ENCODE measurements at regions not wholly inside any gene's neighbourhood (a gene's known extent, or its start where the extent isn't known, plus 50 kb on each side); places are given as distances from the start of the nearest gene placed in this dataset.

GRCh38 chr6:120785459-120786086 lies 548.7 kb downstream of the TBC1D32 start:
- Histone ChIP-seq H2AFZ (ENCODE audit: low read depth, low read length) (no peak overlapping the region), H3K27ac (ENCODE audit: low read length) (no peak overlapping the region), H3F3A (ENCODE audit: insufficient read depth, low read length, poor library complexity, severe bottlenecking) (no peaks in the 10 kb centered on the region), H3K36me3 (ENCODE audit: insufficient read depth, low read length) (no peaks in the 10 kb centered on the region), H3K79me2 (replicated peaks; ENCODE audit: insufficient read depth, low read length) (no peaks in the 10 kb centered on the region), H3K27me3 (ENCODE audit: insufficient read depth, low read depth, low read length) (no peaks in the 10 kb centered on the region), H3K9ac (ENCODE audit: low read length) (no peak overlapping the region), H4K20me1 (ENCODE audit: insufficient read depth) (no peaks in the 10 kb centered on the region), H3K9me3 (ENCODE audit: low read length) (no peaks in the 10 kb centered on the region), H3K4me2 (ENCODE audit: low read length) (no peak overlapping the region), H3K4me3 (ENCODE audit: low read length) (no peak overlapping the region), H3K9me2 (ENCODE audit: insufficient read depth, low read length) (no peaks in the 10 kb centered on the region)
- no peak for TF ChIP-seq TAF1 (IDR thresholded peaks at IDR 0.05; ENCODE audit: low read depth)
- TF ChIP-seq CTCF (IDR thresholded peaks at IDR 0.05; ENCODE audit: poor library complexity, severe bottlenecking): no peak
- TF ChIP-seq EP300 (conservative IDR thresholded peaks at IDR 0.05; ENCODE audit: poor library complexity, severe bottlenecking): no peak
- no peak for TF ChIP-seq REST (IDR thresholded peaks at IDR 0.05; ENCODE audit: borderline replicate concordance)
- TF ChIP-seq POLR2AphosphoS5 (IDR thresholded peaks at IDR 0.05): no peak
- no peak for TF ChIP-seq SMC3 (conservative IDR thresholded peaks at IDR 0.05; ENCODE audit: poor library complexity)
- no peak for TF ChIP-seq MXI1 (conservative IDR thresholded peaks at IDR 0.05; ENCODE audit: poor library complexity, severe bottlenecking)
- TF ChIP-seq RAD21 (conservative IDR thresholded peaks at IDR 0.05): no peak
- no peak for TF ChIP-seq EZH2 (IDR thresholded peaks at IDR 0.05; ENCODE audit: borderline replicate concordance, insufficient read depth, low read length, poor library complexity, severe bottlenecking)

- no peaks in the 10 kb centered on the region for H3K9me2 ChIP-seq (ENCODE audit: insufficient read depth, low read length)
These were observed 554.8 kb downstream of the TBC1D32 start for GRCh38 chr6:120779441-120779840.

More at GRCh38 chr6:120779441-120779840, 554.8 kb downstream of the TBC1D32 start:
- TF ChIP-seq REST (IDR thresholded peaks at IDR 0.05; ENCODE audit: borderline replicate concordance) (no peak), SMC3 (conservative IDR thresholded peaks at IDR 0.05; ENCODE audit: poor library complexity) (no peak), CTCF (IDR thresholded peaks at IDR 0.05; ENCODE audit: poor library complexity, severe bottlenecking) (no peak), EZH2 (IDR thresholded peaks at IDR 0.05; ENCODE audit: borderline replicate concordance, insufficient read depth, low read length, poor library complexity, severe bottlenecking) (no peak), TAF1 (IDR thresholded peaks at IDR 0.05; ENCODE audit: low read depth) (no peak), MXI1 (conservative IDR thresholded peaks at IDR 0.05; ENCODE audit: poor library complexity, severe bottlenecking) (no peak), POLR2AphosphoS5 (IDR thresholded peaks at IDR 0.05) (no peak), EP300 (conservative IDR thresholded peaks at IDR 0.05; ENCODE audit: poor library complexity, severe bottlenecking) (no peak), RAD21 (conservative IDR thresholded peaks at IDR 0.05) (no peak)
- H3K79me2 ChIP-seq (replicated peaks; ENCODE audit: insufficient read depth, low read length): no peaks in the 10 kb centered on the region
- no peak overlapping the region for H2AFZ ChIP-seq (ENCODE audit: low read depth, low read length)
- no peak overlapping the region for H3K27ac ChIP-seq (ENCODE audit: low read length)
- H3F3A ChIP-seq (ENCODE audit: insufficient read depth, low read length, poor library complexity, severe bottlenecking): no peaks in the 10 kb centered on the region
- no peaks in the 10 kb centered on the region for H3K9me3 ChIP-seq (ENCODE audit: low read length)
- no peaks in the 10 kb centered on the region for H3K27me3 ChIP-seq (ENCODE audit: insufficient read depth, low read depth, low read length)
- no peak overlapping the region for H3K9ac ChIP-seq (ENCODE audit: low read length)
- H4K20me1 ChIP-seq (ENCODE audit: insufficient read depth): no peaks in the 10 kb centered on the region
- H3K36me3 ChIP-seq (ENCODE audit: insufficient read depth, low read length): no peaks in the 10 kb centered on the region
- no peak overlapping the region for H3K4me2 ChIP-seq (ENCODE audit: low read length)
- no peak overlapping the region for H3K4me3 ChIP-seq (ENCODE audit: low read length)

Data from neural cell (in vitro differentiated cells).